Colonic mucosa (tissue), 4 donors: ENCODE measurements at regions not wholly inside any gene's neighbourhood (a gene's known extent, or its start where the extent isn't known, plus 50 kb on each side); places are given as distances from the start of the nearest gene placed in this dataset.

Experiments
- DNase-seq: peaks from one replicate; pipeline ENCODE4 v3.0.0-alpha.2; 2020
- H3K27ac ChIP-seq: fragments of 200-600 bp; one replicate; pipeline ENCODE4 v1.8.0; 2021
- H3K27me3 ChIP-seq: fragments of 200-600 bp; one replicate; pipeline ENCODE4 v1.8.0; 2021
- H3K36me3 ChIP-seq: fragments of 200-600 bp; one replicate; pipeline ENCODE4 v1.8.0; 2021
- H3K4me1 ChIP-seq: fragments of 200-600 bp; one replicate; pipeline ENCODE4 v1.8.0; 2021; ENCODE audit warnings: mild to moderate bottlenecking
- H3K4me3 ChIP-seq: fragments of 200-600 bp; one replicate; pipeline ENCODE4 v1.8.0; 2021
- H3K9ac ChIP-seq, 2 donors: one replicate each; pipeline ENCODE4 v1.7.0; 2013; ENCODE audit warnings: control low read depth in 2 of 2, low read depth in 2 of 2, low read length in 2 of 2
- H3K9me3 ChIP-seq: fragments of 200-600 bp; one replicate; pipeline ENCODE4 v1.8.0; 2021
- intact Hi-C: fragments of 100-400 bp; cut with DNase I; formaldehyde crosslinking; loops from one replicate; pipeline ENCODE4 v1.14.1; 2022
- TF ChIP-seq, protein P1 (sequence below): fragments of 200-600 bp; IDR thresholded peaks from one replicate; pipeline ENCODE4 v1.8.0; 2022; ENCODE audit warnings: antibody characterized with exemption, mild to moderate bottlenecking
- donor health status: healthy.
- donor health status: DM: no; HTN: no; CAD: no.
- donor health status: DM: no; HTN: no; CAD: no.

DNA sequence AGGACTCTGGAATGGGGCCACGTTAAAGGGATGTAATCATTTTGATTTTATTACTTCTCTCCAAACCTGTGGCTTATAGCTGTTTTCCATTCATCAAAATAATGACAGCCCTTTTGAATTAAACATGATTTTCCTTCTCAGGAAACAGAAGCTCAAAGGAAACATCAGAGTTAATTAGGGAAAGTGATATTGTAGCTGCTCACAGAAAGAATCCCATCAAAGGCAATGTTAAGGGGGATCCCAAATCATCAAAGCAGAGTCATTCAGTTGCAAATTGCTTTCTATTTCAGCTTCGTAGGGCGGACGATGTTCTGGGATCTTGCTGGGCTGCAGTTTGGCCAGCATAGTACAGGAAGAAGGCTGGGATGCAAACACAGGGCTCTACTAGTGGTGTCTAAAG lies 563.2 kb downstream of the CCSER2 start:
- intact Hi-C loops: no loop called here
- H3K9ac ChIP-seq: no peak overlapping the region
- no peaks in the 10 kb centered on the region for H3K9me3 ChIP-seq
- no peaks in the 10 kb centered on the region for H3K4me1 ChIP-seq
- no peaks in the 10 kb centered on the region for H3K27me3 ChIP-seq
- TF ChIP-seq, protein P1, sequence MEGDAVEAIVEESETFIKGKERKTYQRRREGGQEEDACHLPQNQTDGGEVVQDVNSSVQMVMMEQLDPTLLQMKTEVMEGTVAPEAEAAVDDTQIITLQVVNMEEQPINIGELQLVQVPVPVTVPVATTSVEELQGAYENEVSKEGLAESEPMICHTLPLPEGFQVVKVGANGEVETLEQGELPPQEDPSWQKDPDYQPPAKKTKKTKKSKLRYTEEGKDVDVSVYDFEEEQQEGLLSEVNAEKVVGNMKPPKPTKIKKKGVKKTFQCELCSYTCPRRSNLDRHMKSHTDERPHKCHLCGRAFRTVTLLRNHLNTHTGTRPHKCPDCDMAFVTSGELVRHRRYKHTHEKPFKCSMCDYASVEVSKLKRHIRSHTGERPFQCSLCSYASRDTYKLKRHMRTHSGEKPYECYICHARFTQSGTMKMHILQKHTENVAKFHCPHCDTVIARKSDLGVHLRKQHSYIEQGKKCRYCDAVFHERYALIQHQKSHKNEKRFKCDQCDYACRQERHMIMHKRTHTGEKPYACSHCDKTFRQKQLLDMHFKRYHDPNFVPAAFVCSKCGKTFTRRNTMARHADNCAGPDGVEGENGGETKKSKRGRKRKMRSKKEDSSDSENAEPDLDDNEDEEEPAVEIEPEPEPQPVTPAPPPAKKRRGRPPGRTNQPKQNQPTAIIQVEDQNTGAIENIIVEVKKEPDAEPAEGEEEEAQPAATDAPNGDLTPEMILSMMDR: no peak
- no peak overlapping the region for H3K4me3 ChIP-seq
- no peak for DNase-seq
- no peak overlapping the region for H3K27ac ChIP-seq
- no peaks in the 10 kb centered on the region for H3K36me3 ChIP-seq

DNA sequence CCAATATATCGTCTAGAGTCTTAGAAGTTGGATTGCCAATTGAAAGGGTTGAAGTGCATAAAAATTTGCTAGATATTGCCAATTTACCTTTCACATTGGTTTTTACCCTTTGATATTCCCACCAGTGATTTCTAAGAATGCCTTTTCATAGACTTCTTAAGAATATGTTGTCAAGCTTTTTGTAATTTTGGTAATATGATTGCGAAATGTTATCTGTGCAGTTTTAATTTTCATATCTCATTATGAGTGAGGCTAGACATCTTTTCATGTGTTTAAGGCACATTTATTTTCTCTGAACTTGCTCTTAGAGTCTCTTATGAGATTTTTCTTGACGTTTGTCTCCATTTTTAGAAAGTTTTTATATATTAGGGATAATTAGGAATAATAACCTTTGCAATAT lies 567.2 kb downstream of the CCSER2 start:
- Histone ChIP-seq H3K36me3 (no peaks in the 10 kb centered on the region), H3K4me3 (no peak overlapping the region), H3K27ac (no peak overlapping the region), H3K9ac (no peak overlapping the region), H3K4me1 (no peaks in the 10 kb centered on the region), H3K27me3 (no peaks in the 10 kb centered on the region), H3K9me3 (no peaks in the 10 kb centered on the region)
- TF ChIP-seq, protein P1: no peak
- DNase-seq: no peak
- intact Hi-C loops: no loop called here

DNA sequence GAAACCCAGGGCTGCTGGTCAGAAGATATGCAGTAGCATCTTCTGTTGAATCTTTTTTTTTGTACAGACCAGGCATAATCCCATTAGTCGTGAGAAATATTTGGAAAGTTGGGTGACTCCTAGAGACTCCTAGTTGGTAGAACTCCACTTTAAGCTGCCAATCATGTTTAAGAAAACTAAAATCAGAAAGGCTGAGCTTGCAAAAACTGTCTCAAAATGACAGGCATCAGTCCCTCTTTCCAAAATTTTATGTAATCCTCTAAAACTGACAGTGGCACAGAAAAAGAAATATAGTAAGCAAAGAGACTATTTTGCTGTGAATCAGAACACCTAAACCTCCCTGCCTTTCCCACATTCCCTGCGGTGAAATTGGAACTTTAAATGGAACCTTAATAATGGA lies 568.5 kb downstream of the CCSER2 start:
- intact Hi-C loops: no loop called here

DNA sequence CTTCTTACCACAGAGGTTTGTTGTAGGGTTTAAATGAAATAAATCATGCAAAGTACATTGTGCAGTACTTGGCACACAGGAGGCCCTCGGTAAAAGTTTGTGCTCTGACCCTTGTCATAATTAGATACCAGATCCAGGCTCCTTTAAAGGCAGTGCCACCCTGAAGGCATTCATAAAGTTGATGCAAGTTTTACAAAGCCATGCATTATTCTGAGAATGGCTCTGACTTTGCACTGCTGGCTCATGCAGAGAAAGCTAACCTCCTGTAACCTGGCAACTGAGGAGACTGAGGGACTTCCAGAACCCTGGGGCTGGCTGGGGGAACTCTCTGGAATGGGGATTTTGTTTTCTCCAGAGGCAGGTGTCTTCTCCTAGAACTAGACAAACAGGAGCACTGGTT lies 570.9 kb downstream of the CCSER2 start:
- TF ChIP-seq, protein P1: no peak
- H3K9me3 ChIP-seq: no peaks in the 10 kb centered on the region
- DNase-seq: no peak
- intact Hi-C loops: no loop called here
- H3K9ac ChIP-seq: no peak overlapping the region
- no peaks in the 10 kb centered on the region for H3K27me3 ChIP-seq
- no peak overlapping the region for H3K27ac ChIP-seq
- H3K4me3 ChIP-seq: no peak overlapping the region
- no peaks in the 10 kb centered on the region for H3K4me1 ChIP-seq
- no peaks in the 10 kb centered on the region for H3K36me3 ChIP-seq

More for the DNA sequence above, 568.5 kb downstream of the CCSER2 start:
- no peaks in the 10 kb centered on the region for H3K36me3 ChIP-seq
- no peak for DNase-seq
- H3K27me3 ChIP-seq: no peaks in the 10 kb centered on the region
- no peak overlapping the region for H3K27ac ChIP-seq
- H3K4me3 ChIP-seq: no peak overlapping the region
- TF ChIP-seq, protein P1: no peak
- no peak overlapping the region for H3K9ac ChIP-seq
- no peaks in the 10 kb centered on the region for H3K9me3 ChIP-seq
- no peaks in the 10 kb centered on the region for H3K4me1 ChIP-seq

DNA sequence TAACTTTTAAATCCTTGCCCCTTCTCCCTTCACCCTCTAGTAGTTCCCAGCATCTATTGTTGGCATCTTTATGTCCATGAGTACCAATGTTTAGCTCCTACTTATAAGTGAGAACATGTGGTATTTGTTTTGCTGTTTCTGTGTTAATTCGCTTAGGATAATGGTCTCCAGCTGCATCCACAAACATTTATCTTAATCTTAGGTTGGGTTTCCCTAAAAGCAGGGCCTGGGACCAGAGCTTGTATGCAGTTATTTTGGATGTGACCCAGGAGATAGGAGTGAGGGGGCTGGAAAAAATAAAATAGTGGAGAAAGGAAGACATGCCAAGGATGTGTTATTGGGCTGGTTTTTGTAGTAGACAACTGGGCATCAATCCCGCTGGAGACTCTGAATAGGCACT lies 571.8 kb downstream of the CCSER2 start:
- Histone ChIP-seq H3K36me3 (no peaks in the 10 kb centered on the region), H3K27me3 (no peaks in the 10 kb centered on the region), H3K27ac (no peak overlapping the region), H3K9ac (no peak overlapping the region), H3K4me3 (no peak overlapping the region), H3K9me3 (no peaks in the 10 kb centered on the region), H3K4me1 (no peaks in the 10 kb centered on the region)
- DNase-seq: no peak
- intact Hi-C loops: no loop called here
- TF ChIP-seq, protein P1: no peak

DNA sequence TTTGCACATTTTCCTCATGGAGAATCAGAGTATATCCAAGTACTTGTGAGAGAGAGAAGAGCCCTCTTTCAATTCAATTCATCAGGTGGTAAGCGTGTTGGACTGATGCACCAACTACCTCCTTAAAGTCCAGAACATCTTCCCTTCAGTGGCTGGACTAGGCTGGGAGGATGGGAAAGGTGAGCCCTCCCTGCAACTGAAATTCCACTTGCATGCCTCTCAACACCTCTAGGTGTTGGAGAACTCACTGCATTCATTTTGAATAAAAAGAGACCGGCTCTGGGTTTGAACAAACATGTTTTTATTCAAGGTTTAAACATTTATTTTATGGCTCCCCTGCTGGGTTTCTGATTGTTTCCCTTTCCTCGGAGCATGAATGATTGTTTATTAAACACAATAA lies 573.5 kb downstream of the CCSER2 start:
- TF ChIP-seq, protein P1: no peak
- no peaks in the 10 kb centered on the region for H3K36me3 ChIP-seq
- H3K4me3 ChIP-seq: no peak overlapping the region
- H3K4me1 ChIP-seq: no peaks in the 10 kb centered on the region
- H3K9me3 ChIP-seq: no peaks in the 10 kb centered on the region
- H3K27ac ChIP-seq: no peak overlapping the region
- no peak overlapping the region for H3K9ac ChIP-seq
- H3K27me3 ChIP-seq: no peaks in the 10 kb centered on the region
- intact Hi-C loops: no loop called here
- DNase-seq: no peak
